ACC112 (cell line): ENCODE measurements at regions not wholly inside any gene's neighbourhood (a gene's known extent, or its start where the extent isn't known, plus 50 kb on each side); places are given as distances from the start of the nearest gene placed in this dataset.

Experiments used
- H2AFZ ChIP-seq: fragments of 200-600 bp; sonication (generic); one replicate; pipeline ENCODE4 v1.6.0; 2017; ENCODE audit warnings: antibody characterized with exemption, low read length; ENCODE audit not compliant: unreplicated experiment
- H3K27ac ChIP-seq: fragments of 200-600 bp; sonication (generic); 2 replicates; pipeline ENCODE4 v1.5.1; 2014; ENCODE audit warnings: low read depth, mild to moderate bottlenecking, antibody characterized with exemption, low read length, moderate library complexity
- H3K27me3 ChIP-seq: fragments of 200-600 bp; sonication (generic); 2 replicates; pipeline ENCODE4 v1.6.1; 2014; ENCODE audit warnings: mild to moderate bottlenecking, antibody characterized with exemption, low read length, moderate library complexity, mixed read lengths; ENCODE audit not compliant: insufficient read depth
- H3K36me3 ChIP-seq: fragments of 200-600 bp; sonication (generic); 2 replicates; pipeline ENCODE4 v1.6.1; 2016; ENCODE audit warnings: mild to moderate bottlenecking, antibody characterized with exemption, low read length, moderate library complexity, mixed read lengths; ENCODE audit not compliant: insufficient read depth
- H3K4me1 ChIP-seq: fragments of 200-600 bp; sonication (generic); one replicate; pipeline ENCODE4 v1.6.1; 2016; ENCODE audit warnings: low read length, mixed read lengths; ENCODE audit not compliant: insufficient read depth, unreplicated experiment, control insufficient read depth
- H3K4me3 ChIP-seq: fragments of 200-600 bp; sonication (generic); 2 replicates; pipeline ENCODE4 v1.5.1; 2014; ENCODE audit warnings: mild to moderate bottlenecking, low read depth, low read length
- H3K79me2 ChIP-seq: fragments of 200-600 bp; sonication (generic); one replicate; pipeline ENCODE4 v1.6.0; 2016; ENCODE audit warnings: low read length; ENCODE audit not compliant: control insufficient read depth, unreplicated experiment, insufficient read depth

DNA sequence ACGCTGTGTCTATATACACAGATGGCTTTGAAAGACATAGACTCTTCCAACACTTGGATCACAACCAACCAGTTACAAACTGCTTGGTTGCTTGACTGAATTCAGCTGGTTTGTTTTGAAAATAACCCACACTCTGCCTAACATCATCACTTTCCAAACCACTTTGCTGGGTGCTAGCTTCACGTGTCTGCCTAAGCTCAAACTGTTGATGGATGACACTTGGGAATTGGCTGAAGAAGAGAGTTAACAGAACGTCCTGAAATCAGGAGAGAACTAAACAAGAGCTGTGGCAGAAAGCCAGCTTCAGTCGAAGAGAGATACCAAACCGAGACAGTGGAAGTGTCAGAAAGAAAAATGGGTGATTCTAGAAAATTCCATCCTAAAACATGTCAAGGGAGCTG lies 420.8 kb upstream of the AUTS2 start:
- H3K79me2 ChIP-seq = no peaks in the 10 kb centered on the region
- H3K36me3 ChIP-seq = no peaks in the 10 kb centered on the region
- no peak overlapping the region for H3K4me3 ChIP-seq
- H2AFZ ChIP-seq = no peak overlapping the region
- H3K27ac ChIP-seq = no peak overlapping the region
- no peaks in the 10 kb centered on the region for H3K27me3 ChIP-seq
- H3K4me1 ChIP-seq = no peaks in the 10 kb centered on the region

GRCh38 chr7:69177941-69178494 lies 420.3 kb upstream of the AUTS2 start:
- Histone ChIP-seq H3K4me1 (no peaks in the 10 kb centered on the region), H3K79me2 (no peaks in the 10 kb centered on the region), H3K36me3 (no peaks in the 10 kb centered on the region), H3K27ac (no peak overlapping the region), H3K4me3 (no peak overlapping the region), H2AFZ (no peak overlapping the region), H3K27me3 (no peaks in the 10 kb centered on the region)

DNA sequence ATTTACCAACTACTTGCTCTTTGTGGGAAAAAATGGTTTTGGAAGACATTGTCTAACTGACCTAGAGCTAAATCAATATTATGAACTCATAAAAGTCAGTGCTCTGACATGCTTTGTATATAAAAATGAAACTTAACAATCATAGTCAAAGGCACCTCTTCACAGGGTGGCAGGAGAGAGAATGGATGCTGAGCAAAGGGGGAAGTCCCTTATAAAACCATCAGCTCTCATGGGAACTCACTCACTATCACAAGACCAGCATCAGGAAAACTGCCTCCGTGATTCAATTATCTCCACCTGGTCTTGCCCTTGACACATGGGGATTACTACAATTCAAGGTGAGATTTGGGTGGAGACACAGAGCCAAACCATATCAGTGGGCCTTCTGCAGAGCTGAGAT lies 417.6 kb upstream of the AUTS2 start:
- Histone ChIP-seq H3K36me3 (no peaks in the 10 kb centered on the region), H3K27me3 (no peaks in the 10 kb centered on the region), H3K4me1 (no peaks in the 10 kb centered on the region), H3K27ac (no peak overlapping the region), H3K79me2 (no peaks in the 10 kb centered on the region), H2AFZ (no peak overlapping the region), H3K4me3 (no peak overlapping the region)

- Histone ChIP-seq H3K27ac (no peak overlapping the region), H3K36me3 (no peaks in the 10 kb centered on the region), H2AFZ (no peak overlapping the region), H3K4me1 (no peaks in the 10 kb centered on the region), H3K27me3 (no peaks in the 10 kb centered on the region), H3K79me2 (no peaks in the 10 kb centered on the region), H3K4me3 (no peak overlapping the region)
Observed at GRCh38 chr7:69182596-69183467, 415.4 kb upstream of the AUTS2 start.

GRCh38 chr7:69184339-69184738 lies 413.9 kb upstream of the AUTS2 start:
- H3K27ac ChIP-seq = no peak overlapping the region
- H3K36me3 ChIP-seq = no peaks in the 10 kb centered on the region
- H2AFZ ChIP-seq = no peak overlapping the region
- H3K79me2 ChIP-seq = no peaks in the 10 kb centered on the region
- no peaks in the 10 kb centered on the region for H3K4me1 ChIP-seq
- no peaks in the 10 kb centered on the region for H3K27me3 ChIP-seq
- no peak overlapping the region for H3K4me3 ChIP-seq

- H2AFZ ChIP-seq = no peak overlapping the region
- H3K36me3 ChIP-seq = no peaks in the 10 kb centered on the region
- no peaks in the 10 kb centered on the region for H3K79me2 ChIP-seq
- no peaks in the 10 kb centered on the region for H3K4me1 ChIP-seq
- H3K27ac ChIP-seq = no peak overlapping the region
- no peaks in the 10 kb centered on the region for H3K27me3 ChIP-seq
- no peak overlapping the region for H3K4me3 ChIP-seq
Observed at GRCh38 chr7:69185170-69185569, 413.1 kb upstream of the AUTS2 start.

DNA sequence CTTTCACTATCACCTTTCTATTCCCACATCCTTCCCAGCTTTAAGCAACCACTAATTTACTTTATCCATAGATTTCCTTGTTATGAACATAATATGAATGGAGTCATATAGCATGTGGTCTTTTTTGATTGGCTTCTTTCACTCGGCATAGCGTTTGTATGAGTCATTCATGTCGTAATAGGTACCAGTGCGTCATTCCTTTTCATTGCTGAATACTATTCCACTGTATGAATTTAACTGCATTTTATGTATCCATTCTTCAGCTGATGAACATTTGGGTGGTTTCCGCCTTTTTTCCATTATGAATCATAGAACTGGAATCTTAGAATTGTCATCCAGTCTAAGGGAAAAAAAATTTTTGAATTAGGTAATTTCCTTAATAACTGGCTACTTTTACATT lies 411.3 kb upstream of the AUTS2 start:
- H3K4me1 ChIP-seq = no peaks in the 10 kb centered on the region
- H3K4me3 ChIP-seq = no peak overlapping the region
- H3K79me2 ChIP-seq = no peaks in the 10 kb centered on the region

GRCh38 chr7:69187824-69188333 lies 410.4 kb upstream of the AUTS2 start:
- Histone ChIP-seq H3K4me3 (no peak overlapping the region), H3K36me3 (no peaks in the 10 kb centered on the region), H3K4me1 (no peaks in the 10 kb centered on the region), H3K27me3 (no peaks in the 10 kb centered on the region), H3K27ac (no peak overlapping the region), H2AFZ (no peak overlapping the region), H3K79me2 (no peaks in the 10 kb centered on the region)

More for the DNA sequence above, 411.3 kb upstream of the AUTS2 start:
- Histone ChIP-seq H2AFZ (no peak overlapping the region), H3K36me3 (no peaks in the 10 kb centered on the region), H3K27me3 (no peaks in the 10 kb centered on the region), H3K27ac (no peak overlapping the region)

- Histone ChIP-seq H3K36me3 (no peaks in the 10 kb centered on the region), H3K27me3 (no peaks in the 10 kb centered on the region), H2AFZ (no peak overlapping the region), H3K4me3 (no peak overlapping the region), H3K27ac (no peak overlapping the region), H3K4me1 (no peaks in the 10 kb centered on the region), H3K79me2 (no peaks in the 10 kb centered on the region)
Observed at GRCh38 chr7:69189406-69189805, 408.9 kb upstream of the AUTS2 start.

GRCh38 chr7:69190025-69190424 lies 408.2 kb upstream of the AUTS2 start:
- no peaks in the 10 kb centered on the region for H3K79me2 ChIP-seq
- no peak overlapping the region for H3K4me3 ChIP-seq
- H3K4me1 ChIP-seq = no peaks in the 10 kb centered on the region
- no peak overlapping the region for H2AFZ ChIP-seq
- H3K36me3 ChIP-seq = no peaks in the 10 kb centered on the region
- no peaks in the 10 kb centered on the region for H3K27me3 ChIP-seq
- H3K27ac ChIP-seq = no peak overlapping the region

DNA sequence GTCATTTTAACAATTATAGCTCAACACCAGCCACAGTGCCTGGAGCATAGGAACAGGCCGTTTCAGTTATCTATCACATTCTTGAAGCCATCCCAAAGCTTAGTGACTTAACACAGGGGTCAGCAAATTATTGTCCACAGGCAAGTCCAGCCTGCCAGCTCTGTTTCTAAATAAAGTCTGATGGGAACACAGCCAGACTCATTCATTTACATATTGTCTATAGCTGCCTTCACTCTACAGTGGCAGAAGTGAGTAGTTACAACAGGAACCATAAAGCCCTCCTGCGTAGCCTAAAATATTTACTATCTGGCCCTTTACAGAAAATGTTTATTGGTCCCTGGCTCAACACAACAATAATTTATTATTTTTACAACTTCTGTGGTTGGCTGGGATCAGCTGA lies 407.5 kb upstream of the AUTS2 start:
- H3K27me3 ChIP-seq = no peaks in the 10 kb centered on the region
- no peaks in the 10 kb centered on the region for H3K36me3 ChIP-seq
- no peak overlapping the region for H2AFZ ChIP-seq
- no peak overlapping the region for H3K27ac ChIP-seq
- no peaks in the 10 kb centered on the region for H3K4me1 ChIP-seq
- no peaks in the 10 kb centered on the region for H3K79me2 ChIP-seq
- no peak overlapping the region for H3K4me3 ChIP-seq
